Heart right ventricle (tissue), 16 donors: ENCODE measurements at regions not wholly inside any gene's neighbourhood (a gene's known extent, or its start where the extent isn't known, plus 50 kb on each side); places are given as distances from the start of the nearest gene placed in this dataset.

Experiments
- ATAC-seq, 8 donors: fragments of 200-7000 bp; cut with Tn5 transposase; one replicate each; pipeline ENCODE4 v1.9.1; 2020; ENCODE audit warnings: mild to moderate bottlenecking in 8 of 8, moderate library complexity in 8 of 8, moderate number of reproducible peaks in 1 of 8
- DNase-seq, 2 donors: peaks; one replicate each; pipeline ENCODE4 v3.0.0-alpha.2; 2020
- H3K27ac ChIP-seq, 10 donors: fragments of 200-600 bp; sonication (generic) in 2 of 10; one replicate each; pipeline versions ENCODE4 v1.5.0 to v1.8.0; 2020 to 2022; ENCODE audit warnings: mild to moderate bottlenecking in 3 of 10
- H3K27me3 ChIP-seq, 7 donors: fragments of 200-600 bp; one replicate each; pipeline ENCODE4 v1.8.0; 2021 to 2022; ENCODE audit warnings: mild to moderate bottlenecking in 2 of 7
- H3K36me3 ChIP-seq, 9 donors: fragments of 200-600 bp; sonication (generic) in 1 of 9; one replicate each; pipeline versions ENCODE4 v1.5.0 to v1.8.0; 2020 to 2022; ENCODE audit warnings: mild to moderate bottlenecking in 2 of 9
- H3K4me1 ChIP-seq, 9 donors: fragments of 200-600 bp; sonication (generic) in 1 of 9; one replicate each; pipeline versions ENCODE4 v1.5.0 to v1.8.0; 2020 to 2022; ENCODE audit warnings: mild to moderate bottlenecking in 4 of 9
- H3K4me3 ChIP-seq, 10 donors: fragments of 200-600 bp; sonication (generic) in 2 of 10; one replicate each; pipeline versions ENCODE4 v1.5.0 to v1.8.0; 2020 to 2022; ENCODE audit warnings: mild to moderate bottlenecking in 7 of 10, moderate library complexity in 2 of 10
- H3K9me3 ChIP-seq, 11 donors: fragments of 200-600 bp in 10 of 11; sonication (generic) in 2 of 11; one replicate each; pipeline versions ENCODE4 v1.5.0 to v1.8.0; 2013 to 2022; ENCODE audit warnings: mild to moderate bottlenecking in 2 of 11, control low read depth in 1 of 11, moderate library complexity in 1 of 11
- CTCF ChIP-seq, 9 donors: fragments of 200-600 bp; sonication (generic) in 2 of 9; IDR thresholded peaks; one replicate each; pipeline versions ENCODE4 v1.5.0 to v1.8.0; 2021 to 2022; ENCODE audit warnings: antibody characterized with exemption in 9 of 9, mild to moderate bottlenecking in 5 of 9, moderate library complexity in 1 of 9
- WGBS, 2 donors: extraction: QIAGEN DNeasy Blood & Tissue Kit; methylation state at CpG; one replicate each; pipeline ENCODE4 v1.1.7; 2013; ENCODE audit warnings: inconsistent platforms in 1 of 2; 5-methylcytosine and 5-hydroxymethylcytosine counted together
- intact Hi-C, 10 donors: fragments of 100-400 bp; cut with DNase I; formaldehyde crosslinking; loops; one replicate each; pipeline versions ENCODE4 v1.11.1 to v1.14.2; 2022
- donor health status: Arrhythmogenic right ventricular cardiomyopathy.
- donor health status: ischemic (EF 13 %, LVEDD 7.1; RV severe dilation, severe dysfunction).
- donor health status: healthy with polysubstance abuse.
- donor health status: DM: no; HTN: yes; CAD: no.
- donor health status: DM: no; HTN: no; CAD: no.
- donor health status: ischemic (EF 25% LVEDD 6.9; RV normal size, moderate dysfunction).
- donor health status: ischemic (EF 25% LVEDD 5.7; RV mildly dilated, moderate dysfunction).
- donor health status: healthy.
- donor health status: DM: yes; HTN: yes; CAD: no.
- donor health status: Ischemic cardiomyopathy.
- donor health status: ischemic (EF 35%, LVEDD 5.7; RV mildly dilated, moderate dysfunction).
- donor health status: nonischemic (EF 11% LVEDD 7.7; RV severe dilation, severe dysfunction).
- donor health status: DM: yes; HTN: yes; CAD: no.
- donor health status: PGD.
- donor health status: ischemic (EF 29% LVEDD 5.4; RV normal size, mild dysfunction).
- donor health status: nonischemic (EF 23%, LVEDD 6.1; RV moderate dilation, normal function).

- no peak overlapping the region for H3K4me3 ChIP-seq
- TF ChIP-seq CTCF (IDR thresholded peaks at IDR 0.05): no peak
These were observed 167.9 kb upstream of the VLDLR start for GRCh38 chr9:2453701-2454100.

GRCh38 chr9:2459756-2460155, 161.8 kb upstream of the VLDLR start:
- DNase-seq (no peak), ATAC-seq (no peak)
- 50 to 60% methylated on average over 3 of the region's 3 CpGs for WGBS, 2 donors
- Histone ChIP-seq H3K4me1 (peaks cover 0 to 7% (median 0%) of the 10 kb centered on the region in 9 donors), H3K27ac (no peak overlapping the region), H3K4me3 (no peak overlapping the region), H3K9me3 (peaks cover 0 to 11% (median 0%) of the 10 kb centered on the region in 11 donors), H3K36me3 (no peaks in the 10 kb centered on the region), H3K27me3 (no peaks in the 10 kb centered on the region)
- TF ChIP-seq CTCF (IDR thresholded peaks at IDR 0.05): no peak
- intact Hi-C loops: no loop called here

More at GRCh38 chr9:2453701-2454100, 167.9 kb upstream of the VLDLR start:
- WGBS, 2 donors: 68 to 70% methylated on average over 6 of the region's 6 CpGs
- H3K4me1 ChIP-seq: peaks cover 0 to under 1% (median 0%) of the 10 kb centered on the region in 9 donors
- DNase-seq (no peak), ATAC-seq (no peak)
- intact Hi-C loops: no loop called here
- no peaks in the 10 kb centered on the region for H3K27me3 ChIP-seq
- H3K36me3 ChIP-seq: no peaks in the 10 kb centered on the region
- no peaks in the 10 kb centered on the region for H3K9me3 ChIP-seq
- no peak overlapping the region for H3K27ac ChIP-seq

- ATAC-seq (peak in 4 of 8 donors; percentile 11 to 48 (median 38)), DNase-seq (no peak)
- peaks cover 0 to 12% (median 0%) of the 10 kb centered on the region in 11 donors for H3K9me3 ChIP-seq
- WGBS, 2 donors: 66 to 71% methylated on average over 5 of the region's 5 CpGs
- intact Hi-C loops: no loop called here
- no peak overlapping the region for H3K27ac ChIP-seq
- peaks cover 0 to 7% (median 0%) of the 10 kb centered on the region in 9 donors for H3K4me1 ChIP-seq
- H3K4me3 ChIP-seq: no peak overlapping the region
- no peaks in the 10 kb centered on the region for H3K36me3 ChIP-seq
- no peaks in the 10 kb centered on the region for H3K27me3 ChIP-seq
- no peak for TF ChIP-seq CTCF (IDR thresholded peaks at IDR 0.05)
These were observed 159.7 kb upstream of the VLDLR start for GRCh38 chr9:2461892-2462291.

GRCh38 chr9:2464624-2465023, 157.0 kb upstream of the VLDLR start:
- no peak for TF ChIP-seq CTCF (IDR thresholded peaks at IDR 0.05)
- ATAC-seq (no peak), DNase-seq (no peak)
- H3K9me3 ChIP-seq: peaks cover 0 to 12% (median 0%) of the 10 kb centered on the region in 11 donors
- H3K4me1 ChIP-seq: peaks cover 0 to 14% (median 0%) of the 10 kb centered on the region in 9 donors
- no peaks in the 10 kb centered on the region for H3K36me3 ChIP-seq
- 93 to 98% methylated on average over 2 of the region's 2 CpGs for WGBS, 2 donors
- no peak overlapping the region for H3K4me3 ChIP-seq
- H3K27ac ChIP-seq: no peak overlapping the region
- intact Hi-C loops: no loop called here
- no peaks in the 10 kb centered on the region for H3K27me3 ChIP-seq
